Activated CD4-positive, alpha-beta T cell treated with anti-CD3 and anti-CD28 coated beads, Interleukin-2, Interleukin-4, amounts not matched to agents 100 ng/mL and 50 ng/mL, durations not matched to agents 16 hours and 8 hours (primary cell): ENCODE measurements at regions not wholly inside any gene's neighbourhood (a gene's known extent, or its start where the extent isn't known, plus 50 kb on each side); places are given as distances from the start of the nearest gene placed in this dataset.

ENCODE experiments used
- DNase-seq: peaks from one replicate; pipeline ENCODE4 v3.0.0-alpha.2; 2020; ENCODE audit warnings: low spot score

GRCh38 chr7:9981742-9982349 lies 991.8 kb upstream of the PHF14 start:
- no peak for DNase-seq

DNA sequence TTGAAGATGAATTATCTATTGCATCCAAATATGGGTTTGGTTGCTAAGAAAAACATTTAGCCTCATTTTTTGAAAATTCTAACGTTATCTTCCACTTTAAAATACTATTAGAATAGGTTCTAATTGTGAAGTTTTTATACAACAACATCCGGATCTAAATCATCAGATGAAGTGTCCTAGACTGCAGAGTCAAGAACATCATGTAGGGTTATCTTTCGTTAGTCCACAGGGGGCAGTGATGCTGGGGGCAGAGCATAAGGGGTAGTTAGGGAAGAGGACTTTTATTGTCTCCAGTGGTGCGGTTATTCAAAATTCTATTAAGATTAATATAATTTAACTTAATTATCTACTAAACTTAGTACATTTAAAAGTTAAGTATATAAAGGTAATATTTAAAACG lies 990.6 kb upstream of the PHF14 start:
- no peak for DNase-seq

DNA sequence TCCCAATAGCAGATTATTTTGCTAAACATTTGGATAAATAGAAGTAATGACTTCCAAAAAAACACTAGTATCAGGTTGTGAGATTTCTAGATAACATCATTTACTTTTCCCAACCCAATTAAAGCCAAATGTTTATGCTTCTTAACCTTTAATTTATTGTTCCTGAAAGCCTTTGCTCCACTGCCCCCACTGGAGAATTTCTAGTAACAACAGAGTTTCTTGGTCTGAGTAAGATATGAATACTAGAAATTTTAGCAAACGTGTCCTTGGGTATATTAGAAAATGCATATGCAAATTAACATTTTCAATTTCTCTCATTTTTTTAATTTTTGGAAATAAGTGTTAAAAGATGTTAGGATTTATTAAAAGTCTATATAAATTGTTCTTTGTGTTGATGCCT lies 958.0 kb upstream of the PHF14 start:
- no peak for DNase-seq

DNA sequence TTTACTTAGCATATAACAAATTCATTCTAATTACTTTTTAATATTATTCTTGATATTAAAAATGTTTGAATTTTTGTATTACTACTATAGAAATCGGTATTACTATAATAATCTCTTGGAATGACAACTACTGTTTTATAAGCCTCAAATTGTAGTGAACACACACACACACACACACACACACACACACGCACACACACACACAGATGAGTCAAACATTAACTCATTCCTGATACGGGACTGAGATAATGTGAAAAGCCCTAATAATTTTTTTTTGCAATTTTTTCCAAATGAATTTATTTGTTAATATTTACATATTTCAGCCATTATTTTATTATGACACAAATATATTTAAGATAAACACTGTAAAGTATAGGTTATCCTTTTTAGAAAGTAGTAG lies 951.2 kb upstream of the PHF14 start:
- no peak for DNase-seq

DNA sequence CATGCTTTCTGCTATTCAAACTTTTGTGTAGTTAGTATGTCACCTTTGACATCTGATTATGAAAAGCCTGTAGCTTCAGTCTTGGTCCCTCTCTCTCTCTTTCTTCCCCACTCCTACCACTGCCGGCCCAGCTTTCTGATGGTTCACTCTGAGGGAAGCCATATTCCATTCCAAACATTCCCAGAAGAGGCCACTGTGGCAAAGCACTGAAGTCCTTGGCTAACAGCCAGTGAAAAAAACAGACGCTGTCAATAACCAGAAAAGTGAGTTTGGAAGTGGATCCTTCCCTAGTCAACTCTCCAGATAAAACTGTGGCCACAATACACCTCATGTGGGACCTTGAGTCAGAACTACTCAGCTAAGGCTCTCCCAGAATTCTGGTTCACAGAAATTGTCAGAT lies 950.7 kb upstream of the PHF14 start:
- no peak for DNase-seq

- DNase-seq, result peak; percentile 50
These were observed 938.7 kb upstream of the PHF14 start for GRCh38 chr7:10034843-10035556.

- DNase-seq, result no peak
These were observed 937.0 kb upstream of the PHF14 start for GRCh38 chr7:10036693-10037092.

- DNase-seq, result no peak
These were observed 935.3 kb upstream of the PHF14 start for GRCh38 chr7:10038351-10038750.

DNA sequence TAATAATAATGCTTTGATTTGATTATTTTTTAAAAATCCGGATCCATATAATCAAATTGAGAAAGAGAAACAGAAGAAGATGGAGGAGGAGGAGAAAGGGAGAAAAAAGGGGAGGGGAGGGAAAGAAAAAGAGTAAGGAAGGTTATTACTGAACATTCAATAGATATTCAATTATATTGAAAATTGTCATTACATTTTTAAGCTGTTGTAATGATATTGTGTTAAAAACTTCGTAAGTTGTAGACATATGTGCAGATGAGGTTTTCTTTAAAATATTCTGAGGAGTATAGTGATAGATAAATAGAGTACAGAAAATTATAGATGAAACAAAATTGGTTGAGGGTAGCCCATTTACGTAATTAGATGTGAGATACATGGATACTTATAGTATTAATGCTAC lies 933.0 kb upstream of the PHF14 start:
- DNase-seq, result no peak

DNA sequence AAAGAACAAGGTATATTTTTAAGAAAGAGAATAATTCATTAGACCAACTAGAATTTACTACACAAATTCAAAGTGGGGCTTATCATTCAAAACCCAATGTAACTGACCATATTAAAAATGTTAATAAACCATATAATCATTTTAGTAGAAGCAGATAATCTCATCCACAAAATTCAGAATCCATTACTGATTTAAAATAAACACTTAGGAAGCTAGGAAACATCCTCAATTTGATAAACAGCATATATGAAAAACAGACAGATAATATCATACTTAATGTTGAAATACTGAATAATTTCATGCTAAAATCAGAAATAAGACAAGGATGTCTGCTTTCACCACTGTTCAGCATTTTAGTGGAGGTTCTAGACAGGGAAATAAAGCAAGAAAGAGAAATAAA lies 902.8 kb upstream of the PHF14 start:
- no peak for DNase-seq

DNA sequence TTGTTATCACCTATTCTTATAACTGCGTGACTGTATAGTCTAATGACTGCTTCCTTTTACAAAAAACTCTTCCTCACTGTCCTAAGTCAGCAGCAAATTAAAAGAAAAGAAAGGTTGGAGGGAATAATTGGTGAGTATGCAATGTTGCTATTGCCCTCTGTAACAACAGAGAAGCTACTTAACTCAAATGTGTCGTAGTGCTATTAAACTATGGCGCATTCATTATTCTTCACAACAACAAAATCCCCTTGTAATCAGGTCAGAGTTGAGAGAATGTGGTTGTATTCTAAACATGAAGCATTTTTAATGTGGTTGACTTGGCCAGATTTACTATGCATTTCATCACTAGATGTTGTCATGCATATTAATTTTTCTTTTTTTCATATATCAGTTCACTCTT lies 897.8 kb upstream of the PHF14 start:
- DNase-seq, result no peak

GRCh38 chr7:10076660-10077300 lies 896.9 kb upstream of the PHF14 start:
- DNase-seq, result no peak

DNA sequence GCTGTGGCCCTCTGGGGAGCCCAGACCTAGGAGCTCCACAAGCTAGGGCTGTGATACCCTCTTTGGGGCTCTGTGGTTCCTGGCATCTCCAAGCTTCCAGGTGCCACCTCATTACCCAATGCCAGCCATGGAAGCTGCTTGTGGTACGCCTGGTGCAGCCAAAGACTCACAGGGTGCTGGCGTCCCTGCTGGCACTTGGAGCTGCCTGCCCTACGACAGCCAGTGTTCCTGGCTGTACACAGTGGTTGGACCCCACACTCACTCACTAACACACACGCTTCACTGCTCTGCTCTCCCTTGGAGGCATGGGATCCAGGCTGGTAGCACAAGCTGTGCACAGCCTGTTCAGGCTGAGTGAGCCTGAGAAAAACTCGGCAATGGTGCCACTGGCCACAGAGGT lies 894.1 kb upstream of the PHF14 start:
- no peak for DNase-seq

- DNase-seq, result no peak
These were observed 890.8 kb upstream of the PHF14 start for GRCh38 chr7:10082896-10083295.

GRCh38 chr7:10083766-10084165 lies 889.9 kb upstream of the PHF14 start:
- DNase-seq, result no peak

- DNase-seq, result no peak
These were observed 888.4 kb upstream of the PHF14 start for GRCh38 chr7:10085231-10085630.

DNA sequence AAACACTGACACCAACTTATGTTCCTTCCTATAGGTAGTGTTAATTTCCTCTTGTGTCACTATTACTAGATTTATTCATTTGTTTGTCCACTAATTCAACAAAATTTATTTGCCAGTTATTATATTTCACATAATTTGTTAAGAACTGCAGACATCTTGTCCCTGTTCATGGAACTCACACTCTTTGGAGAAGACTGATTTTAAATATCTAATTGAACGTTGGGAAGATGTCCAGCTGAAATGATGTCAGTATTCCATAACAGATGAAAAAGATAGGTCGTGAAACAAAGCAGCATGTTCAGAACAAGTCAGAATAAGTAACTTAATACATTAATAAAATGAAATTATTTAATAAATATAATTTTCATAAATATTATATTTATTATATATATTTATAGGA lies 873.1 kb upstream of the PHF14 start:
- no peak for DNase-seq

DNA sequence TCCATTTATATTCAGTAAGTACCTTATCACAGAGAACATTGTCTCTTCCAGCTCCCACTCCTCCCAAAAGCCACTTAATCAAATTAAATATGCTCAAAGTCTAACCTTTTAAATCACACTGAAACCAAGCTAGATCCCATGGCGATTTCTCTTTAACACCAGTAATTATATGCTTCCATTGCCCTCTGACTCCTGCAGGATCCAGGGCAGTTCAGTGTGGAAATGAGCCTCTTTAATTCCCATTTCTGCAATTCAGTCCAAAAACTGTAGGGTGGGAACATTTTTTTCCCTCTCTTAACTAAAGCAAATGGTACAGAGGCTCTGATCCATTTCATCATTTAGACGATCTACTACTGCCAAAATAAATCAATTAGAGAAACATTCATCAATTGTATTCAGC lies 872.3 kb upstream of the PHF14 start:
- no peak for DNase-seq

DNA sequence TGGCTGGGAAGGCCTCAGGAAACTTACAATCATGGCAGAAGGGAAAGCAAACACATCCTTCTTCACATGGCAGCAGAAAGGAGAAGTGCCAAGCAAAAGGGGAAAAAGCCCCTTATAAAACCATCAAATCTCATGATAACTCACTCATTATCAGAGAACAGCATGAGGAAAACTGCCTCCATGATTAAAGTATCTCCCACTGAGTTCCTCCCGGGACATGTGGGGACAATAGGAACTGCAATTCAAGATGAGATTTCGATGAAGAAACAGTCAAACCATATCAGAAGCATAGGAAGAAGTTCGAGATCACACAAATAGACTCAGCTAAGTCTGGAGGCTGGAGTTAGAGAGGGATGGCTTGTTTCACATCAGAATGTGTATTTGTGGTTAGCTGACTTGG lies 869.4 kb upstream of the PHF14 start:
- no peak for DNase-seq

DNA sequence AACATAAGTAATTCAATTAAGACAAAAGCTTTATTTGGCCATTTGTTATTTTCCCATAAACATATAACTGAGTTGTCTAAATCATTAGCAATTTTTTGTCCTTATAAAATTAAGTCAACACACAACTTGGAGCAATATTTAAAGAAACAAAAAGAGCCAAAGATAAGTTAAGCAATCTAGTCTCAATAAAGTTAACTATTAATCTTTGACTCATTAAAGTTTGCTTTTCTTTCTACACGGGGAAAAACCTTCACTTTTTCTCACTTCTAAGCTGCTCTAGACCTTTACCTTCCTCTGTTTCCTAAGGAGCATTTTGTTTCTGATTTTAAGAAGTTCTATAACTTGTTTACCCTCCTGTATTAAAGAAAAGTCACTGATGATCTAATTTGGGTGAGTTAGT lies 867.1 kb upstream of the PHF14 start:
- DNase-seq, result no peak

- DNase-seq, result no peak
These were observed 857.2 kb upstream of the PHF14 start for GRCh38 chr7:10116511-10116910.

- no peak for DNase-seq
These were observed 855.9 kb upstream of the PHF14 start for GRCh38 chr7:10117815-10118214.

DNA sequence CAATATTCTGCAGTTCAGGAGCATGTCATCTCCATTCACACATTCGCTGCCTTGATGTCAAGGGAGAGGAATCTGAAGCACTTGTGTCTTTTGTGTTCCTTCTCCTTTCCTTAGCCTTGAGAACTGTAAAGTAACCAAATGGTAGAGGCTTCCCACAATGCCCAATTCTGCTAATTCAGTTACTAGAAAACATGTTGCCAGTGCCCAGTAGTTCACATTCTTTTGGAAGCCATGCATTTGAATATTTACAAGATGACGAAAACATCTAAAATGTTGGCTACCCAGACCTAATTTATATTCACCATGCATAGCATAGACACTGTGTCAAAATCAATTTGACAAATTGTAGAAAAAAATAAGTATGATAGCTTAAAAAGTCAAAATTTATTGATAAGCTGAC lies 852.7 kb upstream of the PHF14 start:
- DNase-seq, result no peak

GRCh38 chr7:10121631-10122030 lies 852.0 kb upstream of the PHF14 start:
- no peak for DNase-seq
